Brain microvascular endothelial cell (primary cell): ENCODE measurements at regions not wholly inside any gene's neighbourhood (a gene's known extent, or its start where the extent isn't known, plus 50 kb on each side); places are given as distances from the start of the nearest gene placed in this dataset.

Source experiments
- DNase-seq: peaks from one replicate; pipeline ENCODE4 v3.0.0-alpha.2; 2020
- H3K27ac ChIP-seq: fragments of 250-450 bp; sonication (Bioruptor Pico); 2 replicates; pipeline ENCODE4 v1.5.1; 2020; ENCODE audit warnings: mild to moderate bottlenecking, moderate library complexity
- H3K27me3 ChIP-seq: fragments of 250-450 bp; sonication (Bioruptor Pico); replicated peaks from 2 replicates; pipeline ENCODE4 v1.5.1; 2020; ENCODE audit warnings: mild to moderate bottlenecking
- H3K36me3 ChIP-seq: fragments of 250-450 bp; sonication (Bioruptor Pico); replicated peaks from 2 replicates; pipeline ENCODE4 v1.5.1; 2020; ENCODE audit warnings: mild to moderate bottlenecking
- H3K4me3 ChIP-seq: 2 replicates; pipeline ENCODE4 v1.5.1; 2011; ENCODE audit warnings: low read depth, mild to moderate bottlenecking, control low read depth, low read length, moderate library complexity
- in situ Hi-C: cut with HindIII; loops from 2 replicates; pipeline ENCODE4 v1.10.0; 2017; ENCODE audit warnings: low sequenced_read_pairs, low pct_ligation_motif_present
- TF ChIP-seq, protein P1 (sequence below): IDR thresholded peaks from 2 replicates; pipeline ENCODE4 v1.5.1; 2011; ENCODE audit warnings: low read depth, mild to moderate bottlenecking, moderate library complexity, low read length, control low read depth, inconsistent platforms; ENCODE audit errors: missing control alignments

DNA sequence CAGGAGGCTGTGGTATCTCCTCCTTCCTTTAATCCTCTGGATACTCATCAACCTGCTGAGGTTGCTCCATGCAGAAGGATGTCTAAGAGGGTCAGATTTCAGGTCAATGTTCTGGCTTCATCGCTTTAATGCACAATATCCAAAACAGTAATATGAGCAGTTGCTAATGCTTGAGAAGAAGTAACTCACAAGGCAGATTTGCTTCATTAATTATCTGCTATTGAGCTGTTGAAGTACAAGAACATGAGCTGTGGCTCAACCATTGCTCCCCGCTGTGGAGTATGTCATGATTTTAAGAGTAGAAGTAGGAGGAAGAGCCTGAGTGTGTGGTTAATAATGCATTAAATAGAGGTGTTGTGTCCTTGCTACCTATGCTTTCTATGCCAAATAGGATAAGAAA is 1412.9 kb upstream of the ALCAM start:
- Histone ChIP-seq H3K4me3 (no peak overlapping the region), H3K27me3 (no peaks in the 10 kb centered on the region), H3K36me3 (no peaks in the 10 kb centered on the region), H3K27ac (no peak overlapping the region)
- TF ChIP-seq, protein P1, sequence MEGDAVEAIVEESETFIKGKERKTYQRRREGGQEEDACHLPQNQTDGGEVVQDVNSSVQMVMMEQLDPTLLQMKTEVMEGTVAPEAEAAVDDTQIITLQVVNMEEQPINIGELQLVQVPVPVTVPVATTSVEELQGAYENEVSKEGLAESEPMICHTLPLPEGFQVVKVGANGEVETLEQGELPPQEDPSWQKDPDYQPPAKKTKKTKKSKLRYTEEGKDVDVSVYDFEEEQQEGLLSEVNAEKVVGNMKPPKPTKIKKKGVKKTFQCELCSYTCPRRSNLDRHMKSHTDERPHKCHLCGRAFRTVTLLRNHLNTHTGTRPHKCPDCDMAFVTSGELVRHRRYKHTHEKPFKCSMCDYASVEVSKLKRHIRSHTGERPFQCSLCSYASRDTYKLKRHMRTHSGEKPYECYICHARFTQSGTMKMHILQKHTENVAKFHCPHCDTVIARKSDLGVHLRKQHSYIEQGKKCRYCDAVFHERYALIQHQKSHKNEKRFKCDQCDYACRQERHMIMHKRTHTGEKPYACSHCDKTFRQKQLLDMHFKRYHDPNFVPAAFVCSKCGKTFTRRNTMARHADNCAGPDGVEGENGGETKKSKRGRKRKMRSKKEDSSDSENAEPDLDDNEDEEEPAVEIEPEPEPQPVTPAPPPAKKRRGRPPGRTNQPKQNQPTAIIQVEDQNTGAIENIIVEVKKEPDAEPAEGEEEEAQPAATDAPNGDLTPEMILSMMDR, result no peak
- DNase-seq, result no peak
- in situ Hi-C loops, result no loop called here

DNA sequence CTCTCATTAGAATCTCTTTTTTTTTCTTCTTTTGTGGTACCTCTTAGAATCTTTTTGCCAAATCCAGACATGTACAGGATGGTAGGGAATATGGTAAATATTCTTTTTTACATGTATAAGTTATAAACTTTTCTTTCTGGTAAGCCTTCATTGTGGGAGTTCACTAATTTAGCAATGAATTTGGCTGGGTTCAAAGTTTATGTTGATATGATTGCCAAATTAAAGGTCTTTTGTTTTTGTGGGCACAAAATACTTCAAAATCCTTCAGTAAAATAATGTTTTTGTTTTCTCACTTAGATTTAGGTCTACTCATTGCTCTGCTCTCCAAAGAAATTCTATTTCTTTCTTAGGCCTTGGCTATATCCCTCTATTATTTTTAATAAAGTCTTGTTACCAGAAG is 1405.9 kb upstream of the ALCAM start:
- TF ChIP-seq, protein P1, result no peak
- H3K27ac ChIP-seq, result no peak overlapping the region
- H3K27me3 ChIP-seq, result no peaks in the 10 kb centered on the region
- no peak overlapping the region for H3K4me3 ChIP-seq
- in situ Hi-C loops, result no loop called here
- no peaks in the 10 kb centered on the region for H3K36me3 ChIP-seq
- DNase-seq, result no peak

DNA sequence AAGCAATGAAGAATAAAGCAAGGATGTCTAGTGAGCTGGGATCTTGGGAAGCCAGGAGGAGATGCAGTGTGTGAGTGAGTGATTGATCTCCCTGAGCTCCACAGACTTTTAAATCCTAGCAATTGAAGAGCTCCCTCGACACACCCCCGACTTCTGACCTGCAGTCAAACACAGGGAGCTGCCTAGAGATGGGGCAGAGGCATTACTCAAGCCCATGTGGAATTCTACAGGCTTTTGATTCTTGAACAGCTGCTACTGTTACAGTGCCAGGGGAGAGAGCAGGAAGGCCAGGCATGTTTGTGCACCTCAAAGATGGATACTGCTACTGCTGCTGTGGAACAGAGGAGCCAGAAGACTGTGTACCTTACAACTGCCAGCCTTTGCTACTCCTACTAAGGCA is 1403.1 kb upstream of the ALCAM start:
- in situ Hi-C loops, result no loop called here
- no peak for DNase-seq
- Histone ChIP-seq H3K27me3 (no peaks in the 10 kb centered on the region), H3K36me3 (no peaks in the 10 kb centered on the region), H3K4me3 (no peak overlapping the region), H3K27ac (no peak overlapping the region)
- TF ChIP-seq, protein P1, result no peak

DNA sequence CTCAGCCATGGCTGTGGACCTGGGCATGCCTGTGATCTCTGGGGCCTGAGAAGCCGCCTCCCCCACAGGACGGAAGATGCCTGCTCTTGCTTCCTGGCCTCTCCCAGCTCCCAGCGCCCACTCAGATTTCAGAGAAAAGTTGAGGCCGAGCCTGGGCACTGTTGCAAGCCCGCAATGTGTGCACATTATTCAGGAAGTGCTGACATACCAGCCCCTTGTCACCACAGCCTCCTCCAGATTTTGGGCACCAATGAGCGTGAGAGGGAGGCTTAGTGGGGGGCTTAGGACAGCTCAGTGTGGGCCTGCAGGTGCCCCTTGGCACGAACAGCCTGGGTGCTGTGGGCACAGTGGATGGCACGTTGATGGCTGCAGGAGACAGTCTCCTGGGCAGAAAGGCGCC is 1400.9 kb upstream of the ALCAM start:
- DNase-seq, result no peak

DNA sequence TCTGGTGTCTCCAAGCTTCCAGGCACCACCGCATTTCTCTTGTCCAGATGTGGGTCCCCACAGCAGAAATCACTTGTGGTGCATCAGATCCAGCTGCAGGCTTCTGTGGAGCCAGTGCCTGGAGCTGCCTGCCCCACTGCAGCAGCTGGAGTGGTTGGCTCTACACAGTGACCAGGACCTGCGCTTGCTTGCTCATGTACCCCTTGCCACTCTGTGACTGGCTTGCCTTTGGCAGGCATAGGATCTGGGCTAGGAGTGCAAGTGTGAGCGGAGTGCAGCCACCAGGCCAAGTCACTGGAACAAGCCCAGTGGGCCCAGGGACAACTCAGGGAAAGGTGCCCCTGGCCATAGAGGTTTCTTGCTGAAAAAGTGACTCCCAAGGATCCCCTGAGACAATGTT is 1400.0 kb upstream of the ALCAM start:
- in situ Hi-C loops, result no loop called here
- no peak overlapping the region for H3K27ac ChIP-seq
- DNase-seq, result no peak

More for the DNA sequence above, 1400.9 kb upstream of the ALCAM start:
- no peaks in the 10 kb centered on the region for H3K27me3 ChIP-seq
- no peaks in the 10 kb centered on the region for H3K36me3 ChIP-seq
- in situ Hi-C loops, result no loop called here
- TF ChIP-seq, protein P1, result no peak
- H3K27ac ChIP-seq, result no peak overlapping the region
- no peak overlapping the region for H3K4me3 ChIP-seq

DNA sequence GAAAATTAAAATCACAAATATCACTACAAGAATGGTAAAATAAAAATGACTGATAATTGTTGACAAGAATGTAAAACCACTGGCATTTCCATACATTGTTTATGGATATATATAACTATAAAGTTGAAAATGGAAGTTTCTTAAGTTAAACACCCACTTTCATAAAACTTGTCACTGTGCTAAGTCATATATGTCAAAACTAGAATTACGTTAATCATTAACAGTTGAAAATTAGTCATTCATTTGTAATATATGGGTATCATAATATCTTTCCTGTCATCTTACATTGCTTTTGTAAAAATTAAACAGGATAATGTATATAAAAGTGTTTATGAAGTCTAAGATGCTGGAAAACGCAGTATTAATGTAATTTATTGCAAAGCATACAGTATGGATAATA is 1398.6 kb upstream of the ALCAM start:
- Histone ChIP-seq H3K27ac (no peak overlapping the region), H3K36me3 (no peaks in the 10 kb centered on the region), H3K27me3 (no peaks in the 10 kb centered on the region), H3K4me3 (no peak overlapping the region)
- in situ Hi-C loops, result no loop called here
- no peak for DNase-seq
- TF ChIP-seq, protein P1, result no peak

More for the DNA sequence above, 1400.0 kb upstream of the ALCAM start:
- Histone ChIP-seq H3K27me3 (no peaks in the 10 kb centered on the region), H3K36me3 (no peaks in the 10 kb centered on the region), H3K4me3 (no peak overlapping the region)
- TF ChIP-seq, protein P1, result no peak
